Mesendoderm (in vitro differentiated cells): ENCODE measurements at regions not wholly inside any gene's neighbourhood (a gene's known extent, or its start where the extent isn't known, plus 50 kb on each side); places are given as distances from the start of the nearest gene placed in this dataset.
"Not testable (repeated sequence)": the region's sequence is repeated elsewhere in the genome, so short reads cannot be mapped to it uniquely, and the experiment has no call there.

ENCODE experiments used
- DNase-seq: peaks from one replicate; pipeline ENCODE4 v3.0.0; 2013
- H2AK5ac ChIP-seq: 2 replicates; pipeline ENCODE4 v1.6.1; 2013; ENCODE audit warnings: low read length, inconsistent platforms
- H2BK120ac ChIP-seq: 2 replicates; pipeline ENCODE4 v1.6.1; 2013; ENCODE audit warnings: low read depth, mild to moderate bottlenecking, low read length, moderate library complexity, mixed read lengths
- H2BK15ac ChIP-seq: replicated peaks from 2 replicates; pipeline ENCODE4 v1.6.1; 2013; ENCODE audit warnings: low read depth, mild to moderate bottlenecking, moderate library complexity
- H2BK5ac ChIP-seq: 2 replicates; pipeline ENCODE4 v1.6.1; 2013; ENCODE audit warnings: low read length, inconsistent platforms
- H3K18ac ChIP-seq: 2 replicates; pipeline ENCODE4 v1.6.1; 2013; ENCODE audit warnings: mild to moderate bottlenecking, low read length, mixed read lengths
- H3K23ac ChIP-seq: one replicate; pipeline ENCODE4 v1.6.1; 2013; ENCODE audit warnings: low read length
- H3K27ac ChIP-seq: 2 replicates; pipeline ENCODE4 v1.5.1; 2013; ENCODE audit warnings: low read depth, mild to moderate bottlenecking, inconsistent platforms, low read length, moderate library complexity
- H3K27me3 ChIP-seq: 2 replicates; pipeline ENCODE4 v1.6.1; 2013; ENCODE audit warnings: low read length, control low read depth, mild to moderate bottlenecking, inconsistent platforms; ENCODE audit not compliant: insufficient read depth, poor library complexity
- H3K36me3 ChIP-seq: 2 replicates; pipeline ENCODE4 v1.6.1; 2013; ENCODE audit warnings: low read length, inconsistent platforms; ENCODE audit not compliant: control insufficient read depth, insufficient read depth
- H3K4ac ChIP-seq: one replicate; pipeline ENCODE4 v1.6.1; 2013; ENCODE audit warnings: low read depth, mild to moderate bottlenecking, low read length, moderate library complexity
- H3K4me1 ChIP-seq: 2 replicates; pipeline ENCODE4 v1.6.1; 2013; ENCODE audit warnings: low read depth, low read length, inconsistent platforms; ENCODE audit not compliant: control insufficient read depth
- H3K4me2 ChIP-seq: 2 replicates; pipeline ENCODE4 v1.6.1; 2013; ENCODE audit warnings: low read length
- H3K4me3 ChIP-seq: 2 replicates; pipeline ENCODE4 v1.5.1; 2013; ENCODE audit warnings: mild to moderate bottlenecking, low read length
- H3K56ac ChIP-seq: one replicate; pipeline ENCODE4 v1.6.1; 2013; ENCODE audit warnings: low read length
- H3K79me1 ChIP-seq: 2 replicates; pipeline ENCODE4 v1.6.1; 2013; ENCODE audit warnings: low read length, inconsistent platforms
- H3K79me2 ChIP-seq: 2 replicates; pipeline ENCODE4 v1.6.1; 2013; ENCODE audit warnings: mild to moderate bottlenecking, low read length; ENCODE audit not compliant: control insufficient read depth, insufficient read depth
- H3K9ac ChIP-seq: 2 replicates; pipeline ENCODE4 v1.6.1; 2013; ENCODE audit warnings: low read length, inconsistent platforms
- H4K5ac ChIP-seq: one replicate; pipeline ENCODE4 v1.6.1; 2013; ENCODE audit warnings: low read length
- H4K8ac ChIP-seq: one replicate; pipeline ENCODE4 v1.6.1; 2013; ENCODE audit warnings: low read depth, mild to moderate bottlenecking, control low read depth, low read length, moderate library complexity
- WGBS: extraction: QIAGEN DNeasy Blood & Tissue Kit; methylation state at CpG from one replicate; pipeline ENCODE4 v1.1.7; 2013; ENCODE audit warnings: low lambda C conversion rate, missing lambda C conversion rate; ENCODE audit not compliant: insufficient coverage; ENCODE audit errors: extremely low coverage; 5-methylcytosine and 5-hydroxymethylcytosine counted together

GRCh38 chr9:96108691-96109380 is 193.1 kb downstream of the HSD17B3 start:
- Histone ChIP-seq H2BK120ac (no peak overlapping the region), H2AK5ac (no peak overlapping the region), H2BK15ac (no peak overlapping the region), H2BK5ac (no peak overlapping the region), H3K27me3 (no peaks in the 10 kb centered on the region), H3K36me3 (no peaks in the 10 kb centered on the region), H3K56ac (no peak overlapping the region), H3K23ac (no peak overlapping the region), H3K79me2 (no peaks in the 10 kb centered on the region), H3K27ac (no peak overlapping the region), H3K9ac (no peak overlapping the region), H3K4me2 (no peak overlapping the region), H3K18ac (no peak overlapping the region), H3K4me1 (no peaks in the 10 kb centered on the region), H4K8ac (no peak overlapping the region), H4K5ac (no peak overlapping the region), H3K79me1 (no peaks in the 10 kb centered on the region), H3K4me3 (no peak overlapping the region), H3K4ac (no peak overlapping the region)
- no CpG with 5 or more reads among the region's 8 CpGs for WGBS
- DNase-seq: no peak

DNA sequence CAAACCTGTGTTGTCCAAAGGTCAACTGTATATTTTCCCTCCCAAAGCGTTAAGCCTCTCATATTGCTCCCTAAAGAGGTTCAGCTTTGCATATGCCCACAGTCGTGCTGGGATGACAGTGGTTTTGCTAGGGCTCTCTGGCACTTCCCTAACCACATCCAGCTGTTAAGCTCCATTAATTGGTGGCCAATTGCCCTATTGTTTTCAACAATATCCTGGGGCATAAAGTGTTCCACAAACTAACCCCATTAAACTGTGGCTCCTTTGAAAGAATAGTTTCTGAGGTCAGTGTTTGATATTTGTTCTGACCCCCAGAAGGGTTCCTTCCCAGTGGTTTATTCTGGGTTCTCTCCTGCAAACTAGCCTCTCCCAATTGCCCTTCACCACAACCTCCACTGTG is 194.5 kb downstream of the HSD17B3 start:
- Histone ChIP-seq H3K4me2 (no peak overlapping the region), H3K56ac (no peak overlapping the region), H2BK120ac (no peak overlapping the region), H3K4me3 (no peak overlapping the region), H3K4me1 (no peaks in the 10 kb centered on the region), H3K36me3 (no peaks in the 10 kb centered on the region), H3K23ac (no peak overlapping the region), H3K79me2 (no peaks in the 10 kb centered on the region), H3K79me1 (no peaks in the 10 kb centered on the region), H2AK5ac (no peak overlapping the region), H3K9ac (no peak overlapping the region), H4K8ac (no peak overlapping the region), H3K4ac (no peak overlapping the region), H3K27me3 (no peaks in the 10 kb centered on the region), H2BK5ac (no peak overlapping the region), H3K27ac (no peak overlapping the region), H2BK15ac (no peak overlapping the region), H3K18ac (no peak overlapping the region), H4K5ac (no peak overlapping the region)
- DNase-seq: peak; percentile 42
- no CpG with 5 or more reads among the region's 2 CpGs for WGBS

- H2AK5ac ChIP-seq: no peak overlapping the region
- H4K5ac ChIP-seq: no peak overlapping the region
- no peak overlapping the region for H2BK15ac ChIP-seq
- H3K79me2 ChIP-seq: no peaks in the 10 kb centered on the region
- peak overlapping the region; percentile 2 for H3K4ac ChIP-seq
- DNase-seq: peak; percentile 47
- H2BK120ac ChIP-seq: no peak overlapping the region
- no CpG with 5 or more reads among the region's 12 CpGs for WGBS
- no peak overlapping the region for H4K8ac ChIP-seq
- H3K4me3 ChIP-seq: no peak overlapping the region
- no peak overlapping the region for H3K23ac ChIP-seq
- H3K18ac ChIP-seq: peak overlapping the region; percentile 25
- H3K4me1 ChIP-seq: peaks cover 6% of the 10 kb centered on the region
- no peaks in the 10 kb centered on the region for H3K79me1 ChIP-seq
- H2BK5ac ChIP-seq: peak overlapping the region; percentile 42
- H3K4me2 ChIP-seq: no peak overlapping the region
- no peak overlapping the region for H3K27ac ChIP-seq
- H3K27me3 ChIP-seq: no peaks in the 10 kb centered on the region
- peak overlapping the region; percentile 63 for H3K56ac ChIP-seq
- no peak overlapping the region for H3K9ac ChIP-seq
- no peaks in the 10 kb centered on the region for H3K36me3 ChIP-seq
Observed at GRCh38 chr9:96100385-96101300, 201.3 kb downstream of the HSD17B3 start.

DNA sequence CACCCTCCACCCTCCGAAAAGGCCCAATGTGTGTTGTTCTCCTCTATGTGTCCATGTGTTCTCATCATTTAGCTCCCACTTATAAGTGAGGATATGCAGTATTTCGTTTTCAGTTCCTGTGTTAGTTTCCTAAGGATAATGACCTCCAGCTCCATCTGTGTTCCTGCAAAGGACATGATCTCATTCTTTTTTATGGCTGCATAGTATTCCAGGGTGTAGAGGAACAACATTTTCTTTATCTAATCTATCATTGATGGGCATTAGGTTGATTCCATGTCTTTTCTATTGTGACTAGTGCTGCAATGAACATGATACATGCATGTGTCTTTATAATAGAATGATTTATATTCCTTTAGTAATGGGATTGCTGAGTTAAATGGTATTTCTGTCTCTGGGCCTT is 211.3 kb downstream of the HSD17B3 start:
- H2BK120ac ChIP-seq, H3K79me1 ChIP-seq, H2BK15ac ChIP-seq, H3K9ac ChIP-seq, H3K23ac ChIP-seq, H3K27me3 ChIP-seq, H3K4me3 ChIP-seq, H3K4ac ChIP-seq, H4K8ac ChIP-seq, H3K79me2 ChIP-seq, DNase-seq, H3K36me3 ChIP-seq, H2AK5ac ChIP-seq, H2BK5ac ChIP-seq, H3K4me2 ChIP-seq, H3K56ac ChIP-seq, H3K27ac ChIP-seq, H3K18ac ChIP-seq, H4K5ac ChIP-seq: not testable (repeated sequence)
- H3K4me1 ChIP-seq: peaks cover 12% of the 10 kb centered on the region
- no CpG with 5 or more reads among the region's 2 CpGs for WGBS

DNA sequence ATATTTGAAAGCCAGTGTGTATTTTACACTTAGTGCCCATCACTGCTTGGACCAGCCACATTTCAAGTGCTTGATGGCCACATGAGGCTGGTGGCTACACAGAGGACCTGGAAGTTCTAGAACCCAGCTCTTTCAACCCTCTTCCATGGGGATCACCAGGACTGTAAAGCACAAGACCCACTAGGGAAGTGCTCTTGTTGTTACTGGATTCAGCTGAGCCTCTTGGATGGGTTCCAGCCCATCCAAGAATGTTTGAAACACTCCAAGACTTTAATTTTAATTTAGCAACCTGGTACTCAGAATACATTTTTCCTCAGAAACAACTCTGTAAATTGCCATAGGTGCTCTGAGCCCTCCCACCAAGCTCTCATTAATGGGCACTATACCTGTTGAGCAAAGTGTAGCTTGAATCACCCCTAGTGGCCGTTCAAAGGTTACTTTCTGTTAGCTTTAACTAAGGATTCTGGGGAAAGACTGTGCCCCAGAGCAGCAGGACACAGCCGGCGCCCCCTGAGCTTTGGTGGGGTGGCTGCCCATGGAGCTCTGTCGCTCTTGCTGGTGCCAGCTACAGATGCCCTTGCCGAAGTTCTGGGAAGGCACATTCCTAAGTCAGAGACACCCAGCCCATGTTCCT is 212.4 kb downstream of the HSD17B3 start:
- Histone ChIP-seq H3K79me2 (no peaks in the 10 kb centered on the region), H3K27me3 (no peaks in the 10 kb centered on the region), H3K56ac (peak overlapping the region; percentile 22), H3K9ac (no peak overlapping the region), H3K4me2 (no peak overlapping the region), H2BK5ac (no peak overlapping the region), H3K27ac (no peak overlapping the region), H3K23ac (no peak overlapping the region), H3K79me1 (no peaks in the 10 kb centered on the region), H3K4me1 (peaks cover 12% of the 10 kb centered on the region), H4K8ac (no peak overlapping the region), H2BK120ac (peak overlapping the region; percentile 65), H3K4ac (no peak overlapping the region), H2BK15ac (no peak overlapping the region), H3K36me3 (no peaks in the 10 kb centered on the region), H2AK5ac (no peak overlapping the region), H4K5ac (no peak overlapping the region), H3K4me3 (no peak overlapping the region), H3K18ac (no peak overlapping the region)
- DNase-seq: no peak
- no CpG with 5 or more reads among the region's 5 CpGs for WGBS
